CD14-positive monocyte (primary cell): ENCODE measurements at regions not wholly inside any gene's neighbourhood (a gene's known extent, or its start where the extent isn't known, plus 50 kb on each side); places are given as distances from the start of the nearest gene placed in this dataset.

ENCODE experiments used
- DNase-seq, 3 donors: peaks; one replicate each; pipeline ENCODE4 v3.0.0-alpha.2; 2011 to 2022
- H2AFZ ChIP-seq: 2 replicates; pipeline ENCODE4 v1.6.0; 2012; ENCODE audit warnings: mild to moderate bottlenecking, low read depth, low read length, inconsistent platforms; ENCODE audit not compliant: insufficient read depth, poor library complexity, severe bottlenecking
- H3K27ac ChIP-seq, 2 donors: 1 replicate in 1 of 2; 2 replicates in 1 of 2; pipeline ENCODE4 v1.5.1; 2012 to 2013; ENCODE audit warnings: low read length in 2 of 2, control low read depth in 1 of 2, inconsistent platforms in 1 of 2, low read depth in 1 of 2, mild to moderate bottlenecking in 1 of 2
- H3K27me3 ChIP-seq, 2 donors: one replicate each; pipeline versions ENCODE4 v1.6.0 to v1.6.1; 2011 to 2013; ENCODE audit warnings: low read length in 2 of 2; ENCODE audit not compliant: control insufficient read depth in 2 of 2, insufficient read depth in 2 of 2
- H3K36me3 ChIP-seq, 2 donors: replicated peaks in 1 of 2; 1 replicate in 1 of 2; 2 replicates in 1 of 2; pipeline versions ENCODE4 v1.5.1 to v1.6.1; 2012 to 2013; ENCODE audit warnings: low read length in 2 of 2, control low read depth in 1 of 2, inconsistent platforms in 1 of 2, mild to moderate bottlenecking in 1 of 2; ENCODE audit not compliant: insufficient read depth in 2 of 2, control insufficient read depth in 1 of 2
- H3K4me1 ChIP-seq, 2 donors: 1 replicate in 1 of 2; 2 replicates in 1 of 2; pipeline versions ENCODE4 v1.5.1 to v1.6.1; 2012 to 2013; ENCODE audit warnings: low read length in 2 of 2, control low read depth in 1 of 2, inconsistent platforms in 1 of 2, mild to moderate bottlenecking in 1 of 2, moderate library complexity in 1 of 2; ENCODE audit not compliant: insufficient read depth in 2 of 2, control insufficient read depth in 1 of 2
- H3K4me2 ChIP-seq: replicated peaks from 2 replicates; pipeline ENCODE3; 2012; ENCODE audit warnings: low read length, moderate library complexity, mild to moderate bottlenecking; ENCODE audit not compliant: poor library complexity, severe bottlenecking; ENCODE audit errors: extremely low read depth
- H3K4me3 ChIP-seq, 3 experiments: fragments of 200-600 bp in 1 of 3; sonication (generic) in 1 of 3; replicated peaks in 1 of 3; 1 replicate in 2 of 3; 2 replicates in 1 of 3; pipeline ENCODE4 v1.5.1; 2011 to 2013; ENCODE audit warnings: low read length in 3 of 3, mild to moderate bottlenecking in 3 of 3, control low read depth in 2 of 3, low read depth in 2 of 3, inconsistent platforms in 1 of 3, moderate library complexity in 1 of 3
- H3K79me2 ChIP-seq: 2 replicates; pipeline ENCODE4 v1.6.0; 2012; ENCODE audit warnings: mild to moderate bottlenecking, control low read depth, inconsistent platforms, low read length, moderate library complexity; ENCODE audit not compliant: insufficient read depth
- H3K9ac ChIP-seq: 2 replicates; pipeline ENCODE4 v1.6.0; 2017; ENCODE audit warnings: low read length, mild to moderate bottlenecking; ENCODE audit not compliant: insufficient read depth, poor library complexity, severe bottlenecking
- H3K9me3 ChIP-seq, 2 donors: replicated peaks in 1 of 2; 1 replicate in 1 of 2; 2 replicates in 1 of 2; pipeline versions ENCODE4 v1.5.1 to v1.6.1; 2012 to 2013; ENCODE audit warnings: low read length in 2 of 2, control low read depth in 1 of 2; ENCODE audit not compliant: control insufficient read depth in 1 of 2, insufficient read depth in 1 of 2
- H4K20me1 ChIP-seq: 2 replicates; pipeline ENCODE4 v1.6.0; 2012; ENCODE audit warnings: mild to moderate bottlenecking, low read length, control low read depth, moderate library complexity; ENCODE audit not compliant: insufficient read depth
- H3K27ac Mint-ChIP-seq, 7 donors: one replicate each; pipeline ENCODE4 v1.8.0; 2020; ENCODE audit warnings: mild to moderate bottlenecking in 7 of 7, mixed read lengths in 7 of 7, moderate library complexity in 6 of 7, inconsistent platforms in 2 of 7
- H3K27me3 Mint-ChIP-seq, 3 donors: one replicate each; pipeline ENCODE4 v1.8.0; 2021 to 2022; ENCODE audit warnings: low read depth in 3 of 3, mild to moderate bottlenecking in 3 of 3, mixed read lengths in 3 of 3, moderate library complexity in 3 of 3, inconsistent platforms in 1 of 3
- H3K36me3 Mint-ChIP-seq, 2 donors: one replicate each; pipeline ENCODE4 v1.8.0; 2020; ENCODE audit warnings: mixed read lengths in 2 of 2, inconsistent platforms in 1 of 2, mild to moderate bottlenecking in 1 of 2
- H3K4me1 Mint-ChIP-seq: one replicate; pipeline ENCODE4 v1.8.0; 2020; ENCODE audit warnings: mild to moderate bottlenecking, mixed read lengths
- H3K4me3 Mint-ChIP-seq, 2 donors: one replicate each; pipeline ENCODE4 v1.8.0; 2020; ENCODE audit warnings: mild to moderate bottlenecking in 2 of 2, mixed read lengths in 2 of 2, moderate library complexity in 1 of 2
- H3K9me3 Mint-ChIP-seq, 7 donors: one replicate each; pipeline ENCODE4 v1.8.0; 2020 to 2022; ENCODE audit warnings: mixed read lengths in 7 of 7, mild to moderate bottlenecking in 6 of 7, moderate library complexity in 6 of 7, inconsistent platforms in 2 of 7
- WGBS: methylation state at CpG from one replicate; pipeline ENCODE4 v1.1.5; 2013; ENCODE audit warnings: missing lambda C conversion rate; ENCODE audit not compliant: insufficient coverage; 5-methylcytosine and 5-hydroxymethylcytosine counted together
- intact Hi-C, 2 donors: fragments of 100-400 bp; cut with micrococcal nuclease; formaldehyde crosslinking; loops; one replicate each; pipeline versions ENCODE4 v1.15.0 to v1.15.1; 2023
- TF ChIP-seq, protein P1 (sequence below): fragments of 200-600 bp; IDR thresholded peaks from one replicate; pipeline ENCODE4 v1.8.0; 2022; ENCODE audit warnings: antibody characterized with exemption, mild to moderate bottlenecking

DNA sequence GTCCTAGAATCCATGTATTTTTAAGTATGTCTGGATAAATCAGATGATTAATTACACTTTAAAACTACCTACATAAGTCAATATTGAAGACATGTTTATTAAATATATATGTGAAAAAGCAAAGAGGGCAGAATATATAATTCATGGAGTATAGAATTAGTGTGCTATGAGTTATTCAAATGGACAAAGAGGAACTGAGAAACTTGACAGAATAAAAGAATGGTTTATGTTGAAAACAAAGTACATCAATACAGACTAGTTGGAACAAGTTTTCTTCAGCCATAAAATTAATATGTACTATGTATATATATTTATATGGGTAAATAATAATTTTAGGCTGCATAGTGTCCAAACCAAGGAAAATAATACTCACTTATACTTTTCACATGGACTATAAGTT lies 173.5 kb downstream of the NPFFR2 start:
- Histone ChIP-seq H3K27me3 (no peaks in the 10 kb centered on the region), H3K9me3 (no peaks in the 10 kb centered on the region), H3K4me2 (no peak overlapping the region), H3K9ac (no peak overlapping the region), H3K79me2 (no peaks in the 10 kb centered on the region), H3K36me3 (no peaks in the 10 kb centered on the region), H4K20me1 (no peaks in the 10 kb centered on the region), H2AFZ (no peak overlapping the region), H3K4me3 (no peak overlapping the region), H3K4me1 (no peaks in the 10 kb centered on the region), H3K27ac (no peak overlapping the region)
- intact Hi-C loops, result no loop called here
- H3K36me3 Mint-ChIP-seq, result no peaks in the 10 kb centered on the region
- no peaks in the 10 kb centered on the region for H3K4me1 Mint-ChIP-seq
- no peak for DNase-seq
- H3K4me3 Mint-ChIP-seq, result no peak overlapping the region
- H3K27ac Mint-ChIP-seq, result no peak overlapping the region
- no peaks in the 10 kb centered on the region for H3K27me3 Mint-ChIP-seq
- peaks cover 0 to 1% (median 0%) of the 10 kb centered on the region in 7 donors for H3K9me3 Mint-ChIP-seq
- TF ChIP-seq, protein P1, sequence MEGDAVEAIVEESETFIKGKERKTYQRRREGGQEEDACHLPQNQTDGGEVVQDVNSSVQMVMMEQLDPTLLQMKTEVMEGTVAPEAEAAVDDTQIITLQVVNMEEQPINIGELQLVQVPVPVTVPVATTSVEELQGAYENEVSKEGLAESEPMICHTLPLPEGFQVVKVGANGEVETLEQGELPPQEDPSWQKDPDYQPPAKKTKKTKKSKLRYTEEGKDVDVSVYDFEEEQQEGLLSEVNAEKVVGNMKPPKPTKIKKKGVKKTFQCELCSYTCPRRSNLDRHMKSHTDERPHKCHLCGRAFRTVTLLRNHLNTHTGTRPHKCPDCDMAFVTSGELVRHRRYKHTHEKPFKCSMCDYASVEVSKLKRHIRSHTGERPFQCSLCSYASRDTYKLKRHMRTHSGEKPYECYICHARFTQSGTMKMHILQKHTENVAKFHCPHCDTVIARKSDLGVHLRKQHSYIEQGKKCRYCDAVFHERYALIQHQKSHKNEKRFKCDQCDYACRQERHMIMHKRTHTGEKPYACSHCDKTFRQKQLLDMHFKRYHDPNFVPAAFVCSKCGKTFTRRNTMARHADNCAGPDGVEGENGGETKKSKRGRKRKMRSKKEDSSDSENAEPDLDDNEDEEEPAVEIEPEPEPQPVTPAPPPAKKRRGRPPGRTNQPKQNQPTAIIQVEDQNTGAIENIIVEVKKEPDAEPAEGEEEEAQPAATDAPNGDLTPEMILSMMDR, result no peak

DNA sequence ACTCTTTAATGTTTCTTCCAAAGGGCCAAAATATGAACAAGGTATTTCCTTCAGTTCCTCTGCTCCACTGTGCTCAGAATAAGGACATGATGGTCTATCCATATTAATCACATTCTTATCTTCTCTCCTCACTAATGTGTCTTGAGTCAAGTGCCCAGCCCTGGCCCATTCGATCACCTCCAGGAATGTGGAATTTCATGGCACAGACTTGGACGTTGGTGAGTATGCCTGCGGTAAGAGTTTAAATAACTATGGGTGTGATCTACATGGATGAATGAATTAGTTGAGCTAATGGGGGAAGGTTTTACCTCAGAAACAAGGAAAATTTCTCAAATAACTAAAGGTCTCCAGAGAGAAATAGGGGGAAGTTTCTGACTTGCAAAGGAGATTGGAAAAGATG lies 174.0 kb downstream of the NPFFR2 start:
- H3K79me2 ChIP-seq, result no peaks in the 10 kb centered on the region
- Mint-ChIP-seq H3K36me3 (no peaks in the 10 kb centered on the region), H3K4me3 (no peak overlapping the region), H3K9me3 (peaks cover 0 to 1% (median 0%) of the 10 kb centered on the region in 7 donors), H3K27ac (no peak overlapping the region), H3K27me3 (no peaks in the 10 kb centered on the region), H3K4me1 (no peaks in the 10 kb centered on the region)
- no peak overlapping the region for H2AFZ ChIP-seq
- no peaks in the 10 kb centered on the region for H3K27me3 ChIP-seq
- no peak for DNase-seq
- H3K4me1 ChIP-seq, result no peaks in the 10 kb centered on the region
- TF ChIP-seq, protein P1, result no peak
- H3K36me3 ChIP-seq, result no peaks in the 10 kb centered on the region
- no peak overlapping the region for H3K9ac ChIP-seq
- no peaks in the 10 kb centered on the region for H3K9me3 ChIP-seq
- H3K4me2 ChIP-seq, result no peak overlapping the region
- intact Hi-C loops, result no loop called here
- WGBS, result no CpG with 5 or more reads among the region's 3 CpGs
- H4K20me1 ChIP-seq, result no peaks in the 10 kb centered on the region
- no peak overlapping the region for H3K4me3 ChIP-seq
- H3K27ac ChIP-seq, result no peak overlapping the region
